ENCODE measurements at regions not wholly inside any gene's neighbourhood (a gene's known extent, or its start where the extent isn't known, plus 50 kb on each side); places are given as distances from the start of the nearest gene placed in this dataset.
"Not testable (repeated sequence)": the region's sequence is repeated elsewhere in the genome, so short reads cannot be mapped to it uniquely, and the experiment has no call there.

DNA sequence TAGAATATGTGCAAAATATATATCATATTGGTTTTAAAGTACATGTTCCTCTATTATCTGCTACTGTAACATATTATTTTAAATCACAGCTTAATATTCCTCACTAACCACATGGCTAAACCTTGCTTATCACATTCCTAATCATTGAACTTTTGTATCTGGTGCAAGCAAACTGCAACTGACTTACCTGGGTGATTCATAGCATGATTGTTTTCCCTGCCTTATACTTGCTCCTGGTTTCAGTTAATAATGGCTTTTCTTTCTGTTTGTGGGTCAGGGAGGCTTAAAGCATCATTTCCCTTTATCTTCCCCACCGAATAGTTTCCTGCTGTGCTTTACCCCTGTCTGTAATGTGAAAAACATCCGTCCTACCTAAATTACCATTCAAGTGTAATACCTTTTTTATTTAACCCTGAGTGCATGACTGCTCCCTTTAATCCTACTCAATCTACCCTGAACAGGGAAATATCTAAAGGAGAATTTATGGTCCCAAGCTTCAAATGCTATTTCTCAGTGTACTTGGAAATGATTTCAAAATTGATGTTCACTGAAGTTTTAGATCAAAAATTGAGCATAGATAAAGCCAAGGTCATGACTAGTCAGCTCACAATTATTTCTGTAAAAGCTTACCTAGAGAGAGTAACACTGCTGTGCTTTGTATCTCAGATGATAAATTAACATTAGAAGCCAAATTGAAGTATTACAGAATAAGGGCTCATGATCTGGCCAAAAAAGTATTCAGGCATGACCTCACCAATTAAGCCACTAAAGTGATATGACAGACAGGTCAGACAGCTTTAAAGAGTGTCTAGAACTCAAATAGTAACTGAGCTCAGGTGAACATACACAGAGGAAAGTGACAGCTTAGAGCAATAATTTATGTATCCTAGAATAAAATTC, 507.1 kb downstream of the BRINP3 start:
- DNase-seq: no peak

- DNase-seq: no peak
These were observed 506.0 kb downstream of the BRINP3 start for GRCh38 chr1:189971656-189972055.

DNA sequence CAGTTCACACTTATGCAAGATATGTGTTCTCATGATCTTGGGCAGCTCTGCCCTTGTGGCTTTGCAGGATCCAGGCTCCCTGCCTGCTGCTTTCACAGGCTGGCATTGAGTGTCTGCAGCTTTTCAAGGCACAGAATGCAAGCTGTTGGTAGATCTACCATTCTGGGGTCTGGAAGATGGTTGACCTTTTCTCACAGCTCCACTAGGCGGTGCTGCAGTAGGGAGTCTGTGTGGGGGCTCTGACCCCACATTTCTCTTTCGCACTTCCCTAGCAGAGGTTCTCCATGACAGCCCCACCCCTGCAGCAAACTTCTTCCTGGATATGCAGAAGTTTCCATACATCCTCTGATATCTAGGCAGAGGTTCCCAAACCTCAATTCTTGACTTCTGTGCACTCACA, 500.5 kb downstream of the BRINP3 start:
- no peak for DNase-seq

GRCh38 chr1:189983166-189983890, 494.3 kb downstream of the BRINP3 start:
- no peak for DNase-seq

DNA sequence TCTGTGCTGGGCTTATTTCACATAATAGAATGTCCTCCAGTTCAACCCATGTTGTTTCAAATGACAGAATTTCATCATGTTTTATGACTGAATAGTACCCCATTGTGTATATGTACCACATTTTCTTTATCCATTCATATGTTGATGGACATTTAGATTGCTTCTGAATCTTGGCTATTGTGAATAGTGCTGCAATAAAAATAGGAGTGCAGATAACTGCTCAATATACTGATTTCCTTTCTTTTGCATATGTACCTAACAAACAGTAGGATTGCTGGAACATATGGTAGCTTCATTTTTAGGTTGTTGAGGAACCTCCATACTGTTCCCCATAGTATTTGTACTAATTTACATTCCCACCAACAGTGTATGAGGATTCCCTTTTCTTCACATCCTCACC, 491.1 kb downstream of the BRINP3 start:
- DNase-seq: no peak

- no peak for DNase-seq
These were observed 490.2 kb downstream of the BRINP3 start for GRCh38 chr1:189987509-189987908.

GRCh38 chr1:189992856-189993255, 484.8 kb downstream of the BRINP3 start:
- DNase-seq: no peak

GRCh38 chr1:190000365-190000872, 477.2 kb downstream of the BRINP3 start:
- DNase-seq: no peak

DNA sequence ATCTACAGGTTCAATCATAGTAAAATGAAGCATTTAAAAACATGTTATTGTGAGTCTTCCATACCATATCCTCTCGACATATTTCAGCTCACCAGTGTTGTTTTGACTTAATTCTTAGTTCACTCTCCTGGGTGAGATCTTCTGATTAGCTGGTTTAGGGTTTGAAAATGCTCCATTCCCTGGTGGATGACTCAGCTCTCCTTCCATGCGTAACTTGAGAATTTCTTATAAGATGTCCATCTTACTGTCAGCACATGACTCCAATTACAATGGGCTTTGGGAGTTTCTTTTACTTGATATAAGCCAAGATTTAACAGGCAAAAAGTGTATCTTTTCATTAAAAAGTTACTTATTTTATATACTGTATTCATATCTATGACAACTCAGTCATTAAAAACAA, 476.5 kb downstream of the BRINP3 start:
- DNase-seq: no peak

DNA sequence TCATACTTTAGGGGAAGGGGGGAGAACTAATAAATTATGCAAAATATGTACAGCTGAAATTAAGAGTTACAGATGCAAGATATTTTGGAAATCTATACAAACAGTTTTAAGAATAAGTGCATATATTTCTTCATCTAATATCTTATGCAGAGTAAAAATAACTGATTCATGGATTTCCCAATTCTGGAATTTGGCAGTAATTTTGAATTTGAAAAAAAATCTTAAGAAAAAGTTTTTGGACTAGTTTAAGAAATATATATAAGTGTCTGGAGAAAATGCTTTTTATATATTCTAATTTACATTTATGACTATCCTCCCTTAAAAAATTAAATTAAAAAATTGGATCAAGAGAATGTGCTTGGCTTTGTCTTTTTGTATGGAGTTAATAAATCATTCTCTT, 474.3 kb downstream of the BRINP3 start:
- no peak for DNase-seq

DNA sequence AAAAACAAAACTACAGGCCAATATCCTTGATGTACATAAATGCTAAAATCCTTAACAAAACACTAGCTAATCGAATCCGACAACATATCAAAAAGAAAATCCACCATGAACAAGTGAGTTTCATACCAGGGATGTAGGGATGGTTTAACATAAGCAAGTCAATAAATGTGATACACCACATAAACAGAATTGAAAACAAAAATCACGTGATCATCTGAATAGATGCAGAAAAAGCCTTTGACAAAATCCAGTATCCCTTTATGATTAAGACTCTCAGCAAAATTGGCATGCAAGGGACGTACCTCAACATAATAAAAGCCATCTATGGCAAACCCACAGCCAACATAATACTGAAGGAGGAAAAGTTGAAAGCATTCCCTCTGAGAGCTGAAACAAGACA, 466.1 kb downstream of the BRINP3 start:
- no peak for DNase-seq

DNA sequence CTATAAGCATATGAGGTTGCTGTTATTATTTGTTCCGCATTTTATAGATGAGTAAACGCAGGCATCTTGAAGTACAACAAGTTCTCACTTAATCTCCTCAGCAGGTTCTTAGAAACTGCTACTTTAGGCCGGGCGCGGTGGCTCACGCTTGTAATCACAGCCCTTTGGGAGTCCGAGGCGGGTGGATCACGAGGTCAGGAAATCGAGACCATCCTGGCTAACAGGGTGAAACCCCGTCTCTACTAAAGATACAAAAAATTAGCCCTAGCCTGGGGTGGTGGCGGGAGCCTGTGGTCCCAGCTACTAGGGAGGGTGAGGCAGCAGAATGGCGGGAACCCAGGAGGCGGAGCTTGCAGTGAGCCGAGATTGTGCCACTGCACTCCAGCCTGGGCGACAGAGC, 458.5 kb downstream of the BRINP3 start:
- not testable (repeated sequence) for DNase-seq

DNA sequence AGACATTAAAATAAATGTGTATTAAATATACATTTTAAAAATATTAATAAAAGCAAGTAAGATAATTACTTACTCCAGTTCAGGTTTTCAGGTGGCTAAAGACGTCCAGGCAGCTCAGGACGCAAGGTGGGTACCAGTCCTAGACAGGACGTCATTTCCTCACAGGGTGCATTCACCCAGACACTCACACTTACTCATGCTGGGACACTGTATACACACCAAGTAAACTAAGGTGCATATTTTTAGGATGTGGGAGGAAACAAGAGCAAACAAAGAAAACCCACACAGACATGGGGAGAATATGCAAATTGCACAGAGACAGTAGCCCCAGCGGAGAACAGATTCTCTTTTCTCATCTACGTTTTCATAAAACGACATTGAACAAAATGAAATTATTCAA, 457.9 kb downstream of the BRINP3 start:
- DNase-seq: no peak

- no peak for DNase-seq
These were observed 455.0 kb downstream of the BRINP3 start for GRCh38 chr1:190022709-190023108.

DNA sequence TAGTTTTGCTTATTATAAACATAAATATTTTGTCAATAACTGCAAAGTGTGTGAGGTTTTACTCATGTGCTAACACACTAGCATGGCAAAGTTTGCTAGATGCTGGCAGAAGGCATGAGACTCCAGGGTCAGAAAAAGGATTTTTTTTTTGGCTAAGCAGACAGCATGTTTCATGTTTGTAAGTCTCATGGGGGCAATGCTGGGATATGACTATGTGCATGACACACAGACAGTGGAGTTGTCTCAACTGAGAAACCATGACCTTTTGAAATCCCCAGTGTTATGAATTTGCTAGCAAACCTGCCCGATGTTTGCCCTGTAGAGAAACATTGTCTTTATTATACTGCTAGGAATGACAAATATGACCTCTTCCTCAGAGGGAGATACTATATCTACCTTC, 448.2 kb downstream of the BRINP3 start:
- DNase-seq: no peak

- no peak for DNase-seq
These were observed 434.0 kb downstream of the BRINP3 start for GRCh38 chr1:190043655-190044054.

GRCh38 chr1:190046231-190046630, 431.4 kb downstream of the BRINP3 start:
- DNase-seq: no peak
